ACHN (cell line): ENCODE measurements at regions not wholly inside any gene's neighbourhood (a gene's known extent, or its start where the extent isn't known, plus 50 kb on each side); places are given as distances from the start of the nearest gene placed in this dataset.

ENCODE experiments used
- DNase-seq: peaks from one replicate; pipeline ENCODE4 v3.0.0-alpha.2; 2015
- in situ Hi-C: cut with HindIII; loops from 2 replicates; pipeline ENCODE4 v1.10.0; 2017; ENCODE audit warnings: low sequenced_read_pairs, low pct_ligation_motif_present, low pct_unique_long_range_greater_than_20kb

GRCh38 chr12:92012691-92013090, 133.0 kb downstream of the BTG1 start:
- in situ Hi-C loops, result no loop called here
- DNase-seq, result no peak

- in situ Hi-C loops, result no loop called here
- no peak for DNase-seq
Observed at GRCh38 chr12:92010853-92011701, 134.6 kb downstream of the BTG1 start.

GRCh38 chr12:92010368-92010767, 135.3 kb downstream of the BTG1 start:
- no peak for DNase-seq
- in situ Hi-C loops, result no loop called here

GRCh38 chr12:92008345-92008744, 137.3 kb downstream of the BTG1 start:
- in situ Hi-C loops, result no loop called here

GRCh38 chr12:92007787-92008186, 137.9 kb downstream of the BTG1 start:
- in situ Hi-C loops, result no loop called here
- no peak for DNase-seq

More at GRCh38 chr12:92008345-92008744, 137.3 kb downstream of the BTG1 start:
- DNase-seq, result no peak

- in situ Hi-C loops, result no loop called here
- no peak for DNase-seq
Observed at GRCh38 chr12:92003701-92004100, 141.9 kb downstream of the BTG1 start.

GRCh38 chr12:92002673-92003382, 142.8 kb downstream of the BTG1 start:
- DNase-seq, result no peak

GRCh38 chr12:92002195-92002649, 143.4 kb downstream of the BTG1 start:
- no peak for DNase-seq
- in situ Hi-C loops, result no loop called here

More at GRCh38 chr12:92002673-92003382, 142.8 kb downstream of the BTG1 start:
- in situ Hi-C loops, result no loop called here

- in situ Hi-C loops, result no loop called here
- no peak for DNase-seq
Observed at GRCh38 chr12:92000597-92000996, 145.0 kb downstream of the BTG1 start.

- DNase-seq, result no peak
- in situ Hi-C loops, result no loop called here
Observed at GRCh38 chr12:91999823-92000222, 145.8 kb downstream of the BTG1 start.

GRCh38 chr12:91998316-91998715, 147.3 kb downstream of the BTG1 start:
- DNase-seq, result no peak
- in situ Hi-C loops, result no loop called here

GRCh38 chr12:91994208-91994797, 151.3 kb downstream of the BTG1 start:
- no peak for DNase-seq
- in situ Hi-C loops, result no loop called here

- in situ Hi-C loops, result no loop called here
- DNase-seq, result no peak
Observed at GRCh38 chr12:91993287-91994017, 152.2 kb downstream of the BTG1 start.

GRCh38 chr12:91991399-91992187, 154.1 kb downstream of the BTG1 start:
- DNase-seq, result no peak
- in situ Hi-C loops, result no loop called here

GRCh38 chr12:91990525-91990924, 155.1 kb downstream of the BTG1 start:
- no peak for DNase-seq
- in situ Hi-C loops, result no loop called here

GRCh38 chr12:91989143-91989542, 156.5 kb downstream of the BTG1 start:
- DNase-seq, result no peak
- in situ Hi-C loops, result no loop called here

GRCh38 chr12:91988086-91988923, 157.3 kb downstream of the BTG1 start:
- in situ Hi-C loops, result no loop called here
- no peak for DNase-seq
